ENCODE measurements at regions not wholly inside any gene's neighbourhood (a gene's known extent, or its start where the extent isn't known, plus 50 kb on each side); places are given as distances from the start of the nearest gene placed in this dataset.

GRCh38 chr6:104572901-104573300 lies 286.8 kb downstream of the HACE1 start:
- DNase-seq: no peak

- no peak for DNase-seq
Observed at GRCh38 chr6:104566411-104566810, 293.3 kb downstream of the HACE1 start.

GRCh38 chr6:104563306-104563705 lies 296.4 kb downstream of the HACE1 start:
- no peak for DNase-seq

GRCh38 chr6:104559435-104560202 lies 300.1 kb downstream of the HACE1 start:
- no peak for DNase-seq

- no peak for DNase-seq
Observed at GRCh38 chr6:104558746-104559145, 301.0 kb downstream of the HACE1 start.

- DNase-seq: no peak
Observed at GRCh38 chr6:104548297-104548696, 311.4 kb downstream of the HACE1 start.

GRCh38 chr6:104541411-104541810 lies 318.3 kb downstream of the HACE1 start:
- DNase-seq: no peak

- no peak for DNase-seq
Observed at GRCh38 chr6:104540743-104541142, 319.0 kb downstream of the HACE1 start.

- no peak for DNase-seq
Observed at GRCh38 chr6:104539173-104539572, 320.5 kb downstream of the HACE1 start.

- no peak for DNase-seq
Observed at GRCh38 chr6:104537872-104538271, 321.8 kb downstream of the HACE1 start.

- DNase-seq: no peak
Observed at GRCh38 chr6:104537180-104537579, 322.5 kb downstream of the HACE1 start.

GRCh38 chr6:104532462-104532861 lies 327.3 kb downstream of the HACE1 start:
- DNase-seq: no peak

GRCh38 chr6:104531646-104532045 lies 328.1 kb downstream of the HACE1 start:
- no peak for DNase-seq

GRCh38 chr6:104527761-104528415 lies 331.8 kb downstream of the HACE1 start:
- no peak for DNase-seq

- no peak for DNase-seq
Observed at GRCh38 chr6:104527311-104527710, 332.4 kb downstream of the HACE1 start.

- no peak for DNase-seq
Observed at GRCh38 chr6:104526376-104526775, 333.3 kb downstream of the HACE1 start.

- DNase-seq: peak; percentile 79
Observed at GRCh38 chr6:104525677-104526322, 333.9 kb downstream of the HACE1 start.

GRCh38 chr6:104522533-104522932 lies 337.2 kb downstream of the HACE1 start:
- DNase-seq: no peak

- no peak for DNase-seq
Observed at GRCh38 chr6:104521176-104521575, 338.5 kb downstream of the HACE1 start.

- DNase-seq: no peak
Observed at GRCh38 chr6:104519566-104519965, 340.2 kb downstream of the HACE1 start.

- no peak for DNase-seq
Observed at GRCh38 chr6:104509355-104509754, 350.4 kb downstream of the HACE1 start.

GRCh38 chr6:104506429-104506828 lies 353.3 kb downstream of the HACE1 start:
- no peak for DNase-seq

GRCh38 chr6:104505838-104506237 lies 353.9 kb downstream of the HACE1 start:
- DNase-seq: no peak

- DNase-seq: no peak
Observed at GRCh38 chr6:104500265-104500664, 359.5 kb downstream of the HACE1 start.

Data from right forelimb (tissue), 1 donor.